ENCODE measurements at regions not wholly inside any gene's neighbourhood (a gene's known extent, or its start where the extent isn't known, plus 50 kb on each side); places are given as distances from the start of the nearest gene placed in this dataset.

DNA sequence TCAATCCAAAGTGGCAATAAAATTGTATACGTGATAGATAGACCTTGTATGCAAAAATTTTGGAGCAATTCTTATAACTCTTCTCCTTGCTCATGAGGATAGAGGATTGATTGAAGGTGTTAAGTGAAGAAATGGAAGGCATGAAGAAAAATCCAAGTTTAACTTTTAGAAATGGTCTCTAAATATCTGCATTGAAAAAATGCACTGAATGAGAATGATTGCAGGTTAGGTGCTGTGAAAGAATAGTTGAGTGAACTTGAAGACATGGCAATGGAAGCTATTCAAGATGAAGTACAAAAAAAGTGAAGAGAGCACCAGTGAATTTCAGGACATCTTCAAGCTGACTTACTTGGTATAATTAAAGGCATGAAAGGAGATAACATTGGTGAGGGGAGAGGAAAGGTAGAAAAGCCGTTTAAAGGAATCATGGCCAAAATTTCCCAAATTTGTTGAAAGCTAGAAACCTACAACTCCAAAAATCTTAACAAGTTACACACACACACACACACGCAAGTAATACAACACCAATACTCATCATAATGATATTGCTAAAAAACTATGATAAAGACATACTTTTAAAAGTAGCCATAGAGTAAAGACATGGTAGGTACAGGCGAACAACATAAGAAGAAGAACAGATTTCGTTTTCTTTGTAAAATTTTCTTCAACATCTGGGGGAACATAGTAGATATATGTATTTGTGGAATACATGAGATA, 96.3 kb downstream of the GGTLC2 start:
- TF ChIP-seq, protein P1, sequence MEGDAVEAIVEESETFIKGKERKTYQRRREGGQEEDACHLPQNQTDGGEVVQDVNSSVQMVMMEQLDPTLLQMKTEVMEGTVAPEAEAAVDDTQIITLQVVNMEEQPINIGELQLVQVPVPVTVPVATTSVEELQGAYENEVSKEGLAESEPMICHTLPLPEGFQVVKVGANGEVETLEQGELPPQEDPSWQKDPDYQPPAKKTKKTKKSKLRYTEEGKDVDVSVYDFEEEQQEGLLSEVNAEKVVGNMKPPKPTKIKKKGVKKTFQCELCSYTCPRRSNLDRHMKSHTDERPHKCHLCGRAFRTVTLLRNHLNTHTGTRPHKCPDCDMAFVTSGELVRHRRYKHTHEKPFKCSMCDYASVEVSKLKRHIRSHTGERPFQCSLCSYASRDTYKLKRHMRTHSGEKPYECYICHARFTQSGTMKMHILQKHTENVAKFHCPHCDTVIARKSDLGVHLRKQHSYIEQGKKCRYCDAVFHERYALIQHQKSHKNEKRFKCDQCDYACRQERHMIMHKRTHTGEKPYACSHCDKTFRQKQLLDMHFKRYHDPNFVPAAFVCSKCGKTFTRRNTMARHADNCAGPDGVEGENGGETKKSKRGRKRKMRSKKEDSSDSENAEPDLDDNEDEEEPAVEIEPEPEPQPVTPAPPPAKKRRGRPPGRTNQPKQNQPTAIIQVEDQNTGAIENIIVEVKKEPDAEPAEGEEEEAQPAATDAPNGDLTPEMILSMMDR (IDR thresholded peaks at IDR 0.05) = no peak
- TF ChIP-seq POLR2A (IDR thresholded peaks at IDR 0.05) = no peak
